NB4 (cell line): ENCODE measurements at regions not wholly inside any gene's neighbourhood (a gene's known extent, or its start where the extent isn't known, plus 50 kb on each side); places are given as distances from the start of the nearest gene placed in this dataset.

ENCODE experiments used
- CTCF ChIP-seq: IDR thresholded peaks from one replicate; pipeline ENCODE4 v1.5.1; 2012; ENCODE audit warnings: low read depth, low read length
- POLR2A ChIP-seq: IDR thresholded peaks from 2 replicates; pipeline ENCODE4 v1.6.1; 2011; ENCODE audit warnings: mild to moderate bottlenecking; ENCODE audit not compliant: insufficient read length; ENCODE audit errors: extremely low read depth

GRCh38 chr6:164807125-164807524 lies 502.3 kb downstream of the C6orf118 start:
- TF ChIP-seq CTCF (no peak), POLR2A (no peak)
